GM12865 (cell line): ENCODE measurements at regions not wholly inside any gene's neighbourhood (a gene's known extent, or its start where the extent isn't known, plus 50 kb on each side); places are given as distances from the start of the nearest gene placed in this dataset.

Experiments used
- DNase-seq: peaks from one replicate; pipeline ENCODE4 v3.0.0; 2010; ENCODE audit warnings: low read depth
- H3K4me3 ChIP-seq: 2 replicates; pipeline ENCODE4 v1.5.1; 2011; ENCODE audit warnings: mild to moderate bottlenecking, low read depth, low read length, control low read depth
- CTCF ChIP-seq: IDR thresholded peaks from 2 replicates; pipeline ENCODE4 v1.5.1; 2011; ENCODE audit warnings: low read length, control low read depth, low read depth, inconsistent platforms; ENCODE audit not compliant: insufficient read depth; ENCODE audit errors: missing control alignments

- TF ChIP-seq CTCF: no peak
- no peak for DNase-seq
- no peak overlapping the region for H3K4me3 ChIP-seq
Measured at GRCh38 chr7:89927762-89928161, 226.5 kb upstream of the STEAP1 start.

GRCh38 chr7:89928451-89928850, 225.8 kb upstream of the STEAP1 start:
- TF ChIP-seq CTCF: no peak
- H3K4me3 ChIP-seq: no peak overlapping the region
- no peak for DNase-seq

GRCh38 chr7:89934101-89934500, 220.2 kb upstream of the STEAP1 start:
- no peak for DNase-seq
- TF ChIP-seq CTCF: no peak
- H3K4me3 ChIP-seq: no peak overlapping the region

GRCh38 chr7:89943525-89944050, 210.7 kb upstream of the STEAP1 start:
- DNase-seq: no peak
- no peak overlapping the region for H3K4me3 ChIP-seq
- TF ChIP-seq CTCF: no peak

GRCh38 chr7:89958525-89959068, 195.7 kb upstream of the STEAP1 start:
- H3K4me3 ChIP-seq: no peak overlapping the region
- TF ChIP-seq CTCF: no peak
- no peak for DNase-seq

GRCh38 chr7:89966067-89966664, 188.1 kb upstream of the STEAP1 start:
- no peak overlapping the region for H3K4me3 ChIP-seq
- no peak for TF ChIP-seq CTCF
- no peak for DNase-seq

- no peak for DNase-seq
- H3K4me3 ChIP-seq: no peak overlapping the region
- TF ChIP-seq CTCF: no peak
Measured at GRCh38 chr7:89975577-89975976, 178.7 kb upstream of the STEAP1 start.
